Endothelial cell of umbilical vein (primary cell): ENCODE measurements at regions not wholly inside any gene's neighbourhood (a gene's known extent, or its start where the extent isn't known, plus 50 kb on each side); places are given as distances from the start of the nearest gene placed in this dataset.

Source experiments
- BruUV-seq: library from RNA; stranded (reverse); fragments of 400-500 nt; replicated peaks from 2 replicates; lab custom pipeline; 2021; lab: Mats Ljungman, UMichigan
- CTCF ChIA-PET: fragments of 300-600, 350-600 bp; sonication (Branson Sonifier 250); formaldehyde crosslinking; loops from one replicate; lab custom pipeline; 2021; ENCODE audit warnings: antibody characterized with exemption, inconsistent platforms; lab: Charles Lee
- POLR2A ChIA-PET: fragments of 300-600, 350-600 bp; sonication (Branson Sonifier 250); formaldehyde crosslinking; loops from one replicate; lab custom pipeline; 2021; ENCODE audit warnings: antibody characterized with exemption, inconsistent platforms; lab: Charles Lee
- DNase-seq: peaks from one replicate; pipeline ENCODE4 v3.0.0-alpha.2; 2011; ENCODE audit warnings: low read depth, low spot score
- FAIRE-seq: peaks from 2 replicates; lab custom pipeline; 2011; peaks lifted over from hg19 to GRCh38; lab: Jason Lieb, UNC
- H2AFZ ChIP-seq: 2 replicates; pipeline ENCODE4 v1.6.0; 2012; ENCODE audit warnings: low read depth, low read length, control low read depth, inconsistent platforms
- H3K27ac ChIP-seq: 2 replicates; pipeline ENCODE4 v1.5.1; 2011; ENCODE audit warnings: low read depth, mild to moderate bottlenecking, control low read depth, low read length, moderate library complexity; ENCODE audit not compliant: insufficient read depth
- H3K27me3 ChIP-seq, 2 experiments: 2 replicates each; pipeline versions ENCODE4 v1.6.0 to v1.6.1; 2011; ENCODE audit warnings: low read length in 2 of 2, mixed read lengths in 1 of 2; ENCODE audit not compliant: control insufficient read depth in 2 of 2, insufficient read depth in 2 of 2
- H3K36me3 ChIP-seq, 2 experiments: 2 replicates in 1 of 2; 3 replicates in 1 of 2; pipeline ENCODE4 v1.5.1; 2011; ENCODE audit warnings: low read length in 2 of 2, mild to moderate bottlenecking in 1 of 2, moderate library complexity in 1 of 2; ENCODE audit not compliant: control insufficient read depth in 2 of 2, insufficient read depth in 2 of 2; ENCODE audit errors: extremely low read depth in 1 of 2
- H3K4me1 ChIP-seq: 3 replicates; pipeline ENCODE4 v1.5.1; 2011; ENCODE audit warnings: mild to moderate bottlenecking, low read length; ENCODE audit not compliant: control insufficient read depth, insufficient read depth; ENCODE audit errors: extremely low read depth
- H3K4me2 ChIP-seq: 2 replicates; pipeline ENCODE4 v1.6.1; 2011; ENCODE audit warnings: low read length, control low read depth, mixed read lengths; ENCODE audit not compliant: insufficient read depth
- H3K4me3 ChIP-seq, 3 experiments: fragments of 200-600 bp in 1 of 3; sonication (generic), shearing (Covaris generic) in 1 of 3; replicated peaks in 1 of 3; 2 replicates each; pipeline ENCODE4 v1.5.1; 2011 to 2016; ENCODE audit warnings: control low read depth in 3 of 3, low read length in 3 of 3, mild to moderate bottlenecking in 2 of 3, inconsistent platforms in 1 of 3, low read depth in 1 of 3, moderate library complexity in 1 of 3; ENCODE audit not compliant: insufficient read depth in 1 of 3
- H3K79me2 ChIP-seq: 2 replicates; pipeline ENCODE4 v1.6.0; 2012; ENCODE audit warnings: low read length, inconsistent platforms; ENCODE audit not compliant: control insufficient read depth, insufficient read depth
- H3K9ac ChIP-seq: replicated peaks from 2 replicates; pipeline ENCODE3; 2011; ENCODE audit warnings: low read length, control low read depth; ENCODE audit not compliant: insufficient read depth; ENCODE audit errors: extremely low read depth
- H3K9me1 ChIP-seq: replicated peaks from 3 replicates; pipeline ENCODE4 v1.6.0; 2011; ENCODE audit warnings: mild to moderate bottlenecking, low read length; ENCODE audit not compliant: control insufficient read depth, insufficient read depth; ENCODE audit errors: extremely low read depth
- H3K9me3 ChIP-seq: replicated peaks from 2 replicates; pipeline ENCODE4 v1.5.1; 2012; ENCODE audit warnings: low read length, inconsistent platforms; ENCODE audit not compliant: control insufficient read depth, insufficient read depth
- H4K20me1 ChIP-seq: replicated peaks from 2 replicates; pipeline ENCODE3; 2011; ENCODE audit warnings: mild to moderate bottlenecking, low read length; ENCODE audit not compliant: control insufficient read depth, insufficient read depth; ENCODE audit errors: extremely low read depth
- CTCF ChIP-seq, 2 donors: IDR thresholded peaks; 1 replicate in 1 of 2; 2 replicates in 1 of 2; pipeline ENCODE4 v1.5.1; 2011; ENCODE audit warnings: low read length in 2 of 2, mild to moderate bottlenecking in 2 of 2, moderate library complexity in 2 of 2, control low read depth in 1 of 2, inconsistent platforms in 1 of 2, low read depth in 1 of 2; ENCODE audit not compliant: insufficient read depth in 1 of 2; ENCODE audit errors: extremely low read depth in 1 of 2
- EZH2 ChIP-seq: IDR thresholded peaks from 2 replicates; pipeline ENCODE4 v1.6.1; 2012; ENCODE audit warnings: borderline replicate concordance, low read depth, mild to moderate bottlenecking, moderate library complexity, low read length, inconsistent platforms; ENCODE audit not compliant: severe bottlenecking
- FOS ChIP-seq: IDR thresholded peaks from 2 replicates; pipeline ENCODE4 v1.6.1; 2011; ENCODE audit warnings: mild to moderate bottlenecking, low read length, moderate library complexity, borderline replicate concordance; ENCODE audit not compliant: insufficient read depth
- GATA2 ChIP-seq: IDR thresholded peaks from 2 replicates; pipeline ENCODE4 v1.7.0; 2011; ENCODE audit warnings: low read depth, mild to moderate bottlenecking, moderate library complexity, mixed read lengths, low read length; ENCODE audit not compliant: insufficient read length, insufficient read depth
- JUN ChIP-seq: IDR thresholded peaks from 2 replicates; pipeline ENCODE4 v1.6.1; 2011; ENCODE audit warnings: borderline replicate concordance, low read depth; ENCODE audit not compliant: insufficient read length, insufficient read depth
- MYC ChIP-seq: IDR thresholded peaks from one replicate; pipeline ENCODE4 v1.6.1; 2011; ENCODE audit warnings: mild to moderate bottlenecking, low read depth, low read length
- POLR2A ChIP-seq: IDR thresholded peaks from 2 replicates; pipeline ENCODE4 v1.6.1; 2012; ENCODE audit warnings: low read depth, mild to moderate bottlenecking, control low read depth, low read length
- POLR2AphosphoS5 ChIP-seq: IDR thresholded peaks from 2 replicates; pipeline ENCODE4 v1.6.1; 2012; ENCODE audit warnings: low read depth, mild to moderate bottlenecking, control low read depth, low read length, moderate library complexity; ENCODE audit not compliant: insufficient read depth
- dilution Hi-C: fragments of 300-500 bp; cut with MboI; formaldehyde crosslinking; loops from one replicate; pipeline ENCODE4 v1.15.0; 2019; ENCODE audit warnings: low sequenced_read_pairs; ENCODE audit not compliant: extremely low pct_ligation_motif_present
- intact Hi-C: fragments of 100-400 bp; cut with micrococcal nuclease; formaldehyde crosslinking; loops from one replicate; pipeline ENCODE4 v1.10.0; 2022
- TF ChIP-seq, protein P1 (sequence below): IDR thresholded peaks from 2 replicates; pipeline ENCODE4 v1.6.1; 2011; ENCODE audit not compliant: insufficient read depth, insufficient read length

- Histone ChIP-seq H3K27me3 (no peaks in the 10 kb centered on the region), H3K4me3 (no peak overlapping the region), H2AFZ (no peak overlapping the region), H3K9me3 (no peaks in the 10 kb centered on the region), H3K27ac (no peak overlapping the region), H3K4me2 (no peak overlapping the region), H3K9ac (no peak overlapping the region), H3K79me2 (peaks cover 3% of the 10 kb centered on the region), H3K9me1 (no peaks in the 10 kb centered on the region), H4K20me1 (no peaks in the 10 kb centered on the region), H3K4me1 (peaks cover 33% of the 10 kb centered on the region), H3K36me3 (no peaks in the 10 kb centered on the region)
- FAIRE-seq (no peak), DNase-seq (no peak)
- ChIA-PET CTCF (interaction anchor here (0.6 to 22.3 kb wide), 14 partner anchors 16 to 363 kb away, joined by 3 to 1439 read pairs (median 4); partner anchors contain the start of gene ARHGAP29), POLR2A (interaction anchor here (0.6 to 2.6 kb wide), 6 partner anchors 104 to 453 kb away, joined by 3 to 9 read pairs (median 3); partner anchors contain the start of gene DNTTIP2)
- no peak for TF ChIP-seq EZH2
- TF ChIP-seq FOS = no peak
- TF ChIP-seq JUN = no peak
- TF ChIP-seq, protein P1, sequence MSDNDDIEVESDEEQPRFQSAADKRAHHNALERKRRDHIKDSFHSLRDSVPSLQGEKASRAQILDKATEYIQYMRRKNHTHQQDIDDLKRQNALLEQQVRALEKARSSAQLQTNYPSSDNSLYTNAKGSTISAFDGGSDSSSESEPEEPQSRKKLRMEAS = no peak
- TF ChIP-seq POLR2AphosphoS5 = no peak
- TF ChIP-seq POLR2A = no peak
- TF ChIP-seq GATA2 = no peak
- no peak for TF ChIP-seq CTCF (IDR thresholded peaks at IDR 0.05; ENCODE audit: extremely low read depth in 1 of 2, insufficient read depth in 1 of 2, low read depth in 1 of 2, low read length in 2 of 2)
- no peak for TF ChIP-seq MYC
- intact Hi-C loops = loop anchor here (5.0 kb wide), 1 partner anchor 150 kb away; no protein-coding TSS in a partner anchor
- no TSS peak for BruUV-seq
- dilution Hi-C loops = no loop called here
These were observed 85.7 kb upstream of the ABCD3 start for GRCh38 chr1:94332516-94332915.
